OCI-LY3 (cell line): ENCODE measurements at regions not wholly inside any gene's neighbourhood (a gene's known extent, or its start where the extent isn't known, plus 50 kb on each side); places are given as distances from the start of the nearest gene placed in this dataset.

Source experiments
- H2AFZ ChIP-seq: fragments of 200-600, 300-600 bp; shearing (Covaris generic); 2 replicates; pipeline ENCODE4 v1.6.0; 2014; ENCODE audit warnings: antibody characterized with exemption, low read depth, low read length
- H3K27ac ChIP-seq: fragments of 200-600, 300-600 bp; sonication (generic); 2 replicates; pipeline ENCODE4 v1.5.1; 2014; ENCODE audit warnings: mild to moderate bottlenecking, low read length, moderate library complexity, mixed read lengths
- H3K27me3 ChIP-seq: fragments of 200-600, 300-600 bp; sonication (generic); 2 replicates; pipeline ENCODE4 v1.6.1; 2014; ENCODE audit warnings: low read depth, low read length, mixed read lengths
- H3K36me3 ChIP-seq: fragments of 200-600, 300-600 bp; sonication (generic); replicated peaks from 2 replicates; pipeline ENCODE3; 2014; ENCODE audit warnings: low read depth, low read length, mixed read lengths
- H3K4me1 ChIP-seq: fragments of 300-600, 200-600 bp; sonication (generic); 2 replicates; pipeline ENCODE4 v1.6.1; 2014; ENCODE audit warnings: low read length, mixed read lengths
- H3K4me2 ChIP-seq: fragments of 200-600, 300-600 bp; sonication (generic); 2 replicates; pipeline ENCODE4 v1.6.1; 2014; ENCODE audit warnings: low read length, mixed read lengths
- H3K4me3 ChIP-seq: fragments of 300-600, 200-600 bp; sonication (generic); 2 replicates; pipeline ENCODE4 v1.5.1; 2014; ENCODE audit warnings: antibody characterized with exemption, mild to moderate bottlenecking, low read length, moderate library complexity
- H3K79me2 ChIP-seq: fragments of 300-600, 200-600 bp; shearing (Covaris generic); 2 replicates; pipeline ENCODE4 v1.6.1; 2014; ENCODE audit warnings: mild to moderate bottlenecking, low read length, mixed read lengths
- H3K9ac ChIP-seq: fragments of 300-600, 200-600 bp; shearing (Covaris generic); 2 replicates; pipeline ENCODE4 v1.6.0; 2014; ENCODE audit warnings: mild to moderate bottlenecking, low read length, moderate library complexity
- H3K9me3 ChIP-seq: fragments of 200-600, 300-600 bp; shearing (Covaris generic); 2 replicates; pipeline ENCODE4 v1.6.1; 2014; ENCODE audit warnings: low read length, mixed read lengths; ENCODE audit not compliant: insufficient read depth
- H4K20me1 ChIP-seq: fragments of 200-600, 300-600 bp; sonication (generic); 2 replicates; pipeline ENCODE4 v1.6.1; 2016; ENCODE audit warnings: low read length, mixed read lengths; ENCODE audit not compliant: insufficient read depth
- EZH2phosphoT487 ChIP-seq: fragments of 200-600 bp; shearing (Covaris generic); IDR thresholded peaks from 2 replicates; pipeline ENCODE4 v1.6.1; 2018; ENCODE audit warnings: antibody characterized with exemption, mixed run types, low read depth
- TF ChIP-seq, protein P1 (sequence below): fragments of 200-600, 300-600 bp; sonication (generic); IDR thresholded peaks from 2 replicates; pipeline ENCODE4 v1.5.1; 2014; ENCODE audit warnings: antibody characterized with exemption, low read length, low read depth

DNA sequence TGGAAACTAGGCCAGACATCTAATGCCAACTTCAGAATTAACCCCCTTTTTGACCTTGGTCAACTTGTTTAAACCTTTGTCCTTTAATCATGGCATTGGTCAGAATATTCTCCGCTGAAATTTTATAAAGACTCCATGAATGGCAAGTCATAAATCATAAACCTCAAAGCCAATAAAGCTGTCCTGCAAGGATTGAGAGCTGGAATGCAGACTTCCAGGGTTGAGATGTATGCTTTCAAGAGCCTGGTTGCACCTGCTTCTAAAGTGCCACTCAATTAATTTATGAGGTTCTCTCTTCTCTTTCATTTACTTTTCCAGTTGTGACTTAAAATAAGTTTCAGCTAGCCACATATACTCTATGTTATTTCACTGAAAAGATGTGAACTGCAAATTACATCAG is 136.2 kb upstream of the HCCS start:
- no peak overlapping the region for H2AFZ ChIP-seq
- H3K36me3 ChIP-seq, result no peaks in the 10 kb centered on the region
- H3K9me3 ChIP-seq, result no peaks in the 10 kb centered on the region
- no peak overlapping the region for H3K4me2 ChIP-seq
- H3K4me1 ChIP-seq, result no peaks in the 10 kb centered on the region
- no peak overlapping the region for H3K27ac ChIP-seq
- H3K4me3 ChIP-seq, result no peak overlapping the region
- no peak overlapping the region for H3K9ac ChIP-seq
- no peaks in the 10 kb centered on the region for H3K79me2 ChIP-seq
- no peaks in the 10 kb centered on the region for H3K27me3 ChIP-seq
- no peak for TF ChIP-seq EZH2phosphoT487
- TF ChIP-seq, protein P1, sequence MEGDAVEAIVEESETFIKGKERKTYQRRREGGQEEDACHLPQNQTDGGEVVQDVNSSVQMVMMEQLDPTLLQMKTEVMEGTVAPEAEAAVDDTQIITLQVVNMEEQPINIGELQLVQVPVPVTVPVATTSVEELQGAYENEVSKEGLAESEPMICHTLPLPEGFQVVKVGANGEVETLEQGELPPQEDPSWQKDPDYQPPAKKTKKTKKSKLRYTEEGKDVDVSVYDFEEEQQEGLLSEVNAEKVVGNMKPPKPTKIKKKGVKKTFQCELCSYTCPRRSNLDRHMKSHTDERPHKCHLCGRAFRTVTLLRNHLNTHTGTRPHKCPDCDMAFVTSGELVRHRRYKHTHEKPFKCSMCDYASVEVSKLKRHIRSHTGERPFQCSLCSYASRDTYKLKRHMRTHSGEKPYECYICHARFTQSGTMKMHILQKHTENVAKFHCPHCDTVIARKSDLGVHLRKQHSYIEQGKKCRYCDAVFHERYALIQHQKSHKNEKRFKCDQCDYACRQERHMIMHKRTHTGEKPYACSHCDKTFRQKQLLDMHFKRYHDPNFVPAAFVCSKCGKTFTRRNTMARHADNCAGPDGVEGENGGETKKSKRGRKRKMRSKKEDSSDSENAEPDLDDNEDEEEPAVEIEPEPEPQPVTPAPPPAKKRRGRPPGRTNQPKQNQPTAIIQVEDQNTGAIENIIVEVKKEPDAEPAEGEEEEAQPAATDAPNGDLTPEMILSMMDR, result no peak
- no peaks in the 10 kb centered on the region for H4K20me1 ChIP-seq

DNA sequence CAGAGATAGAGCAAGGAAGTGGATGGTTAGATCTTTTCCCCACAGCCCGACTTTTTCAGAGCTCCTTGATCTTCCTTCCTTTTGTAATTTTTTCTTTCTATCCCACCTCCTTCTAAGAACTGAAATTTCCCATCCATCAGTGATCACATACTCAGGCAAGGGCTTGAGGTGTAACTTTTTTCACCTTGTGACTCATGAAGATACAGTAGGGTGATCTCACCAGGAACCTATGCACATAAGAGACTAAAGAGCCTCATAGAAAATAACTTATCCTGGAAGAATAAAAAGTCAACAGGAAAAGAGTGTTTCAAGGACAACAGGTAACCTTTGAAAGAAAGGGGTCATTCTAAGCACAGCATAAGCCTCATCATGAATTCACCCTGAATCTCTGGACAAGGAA is 131.2 kb upstream of the HCCS start:
- Histone ChIP-seq H4K20me1 (no peaks in the 10 kb centered on the region), H3K4me1 (no peaks in the 10 kb centered on the region), H2AFZ (no peak overlapping the region), H3K9me3 (no peaks in the 10 kb centered on the region), H3K4me2 (no peak overlapping the region), H3K27ac (no peak overlapping the region), H3K36me3 (no peaks in the 10 kb centered on the region), H3K27me3 (no peaks in the 10 kb centered on the region), H3K79me2 (no peaks in the 10 kb centered on the region), H3K4me3 (no peak overlapping the region), H3K9ac (no peak overlapping the region)
- TF ChIP-seq, protein P1, result no peak
- no peak for TF ChIP-seq EZH2phosphoT487

DNA sequence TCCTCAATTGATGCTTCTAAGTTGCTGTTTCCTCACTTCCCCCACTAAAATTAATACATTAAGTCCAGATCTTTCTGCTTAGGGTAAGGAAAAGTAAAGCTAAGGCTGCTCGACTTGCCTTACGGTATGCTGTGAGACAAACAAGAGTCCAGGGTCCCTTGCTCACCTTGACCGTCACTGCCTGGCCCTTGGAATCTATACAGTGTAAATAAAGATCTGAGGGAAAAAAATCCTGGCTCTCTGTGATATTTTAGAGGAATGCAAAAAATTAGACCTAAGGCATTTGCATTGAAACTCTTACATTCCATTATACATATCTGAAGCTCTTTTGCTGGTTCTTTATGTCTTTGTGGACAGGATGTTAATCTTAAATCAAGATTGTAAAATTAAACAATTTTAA is 129.6 kb upstream of the HCCS start:
- Histone ChIP-seq H3K27ac (no peak overlapping the region), H3K4me3 (no peak overlapping the region), H3K9me3 (no peaks in the 10 kb centered on the region), H3K9ac (no peak overlapping the region), H2AFZ (no peak overlapping the region), H4K20me1 (no peaks in the 10 kb centered on the region), H3K4me1 (no peaks in the 10 kb centered on the region), H3K27me3 (no peaks in the 10 kb centered on the region), H3K36me3 (no peaks in the 10 kb centered on the region), H3K79me2 (no peaks in the 10 kb centered on the region), H3K4me2 (no peak overlapping the region)
- TF ChIP-seq, protein P1, result no peak
- TF ChIP-seq EZH2phosphoT487, result no peak

DNA sequence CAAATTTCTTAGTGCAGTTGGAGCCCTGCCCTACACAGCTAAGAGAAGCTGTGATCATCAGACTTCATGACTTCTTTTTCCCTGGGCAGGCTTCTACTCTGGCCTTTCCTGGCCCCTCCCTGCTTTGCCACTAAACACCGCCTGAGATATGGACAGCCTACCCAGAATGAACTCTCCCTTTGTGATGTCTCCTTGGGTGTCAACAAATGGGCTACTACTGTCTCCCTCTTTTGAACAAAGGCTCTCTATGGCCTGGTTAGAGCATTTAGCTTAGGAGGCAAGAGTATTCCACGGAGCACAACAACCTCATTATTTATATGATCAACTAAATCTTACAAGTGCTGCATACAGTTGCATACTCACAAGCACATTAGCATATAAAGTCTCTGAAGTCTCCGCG is 127.6 kb upstream of the HCCS start:
- no peak overlapping the region for H3K9ac ChIP-seq
- no peak overlapping the region for H3K4me2 ChIP-seq
- no peak overlapping the region for H3K27ac ChIP-seq
- no peaks in the 10 kb centered on the region for H3K9me3 ChIP-seq
- H3K79me2 ChIP-seq, result no peaks in the 10 kb centered on the region
- H3K27me3 ChIP-seq, result no peaks in the 10 kb centered on the region
- no peaks in the 10 kb centered on the region for H4K20me1 ChIP-seq
- no peaks in the 10 kb centered on the region for H3K4me1 ChIP-seq
- H3K36me3 ChIP-seq, result no peaks in the 10 kb centered on the region
- H2AFZ ChIP-seq, result no peak overlapping the region
- TF ChIP-seq EZH2phosphoT487, result no peak
- TF ChIP-seq, protein P1, result no peak
- no peak overlapping the region for H3K4me3 ChIP-seq
